ENCODE measurements at regions not wholly inside any gene's neighbourhood (a gene's known extent, or its start where the extent isn't known, plus 50 kb on each side); places are given as distances from the start of the nearest gene placed in this dataset.

DNA sequence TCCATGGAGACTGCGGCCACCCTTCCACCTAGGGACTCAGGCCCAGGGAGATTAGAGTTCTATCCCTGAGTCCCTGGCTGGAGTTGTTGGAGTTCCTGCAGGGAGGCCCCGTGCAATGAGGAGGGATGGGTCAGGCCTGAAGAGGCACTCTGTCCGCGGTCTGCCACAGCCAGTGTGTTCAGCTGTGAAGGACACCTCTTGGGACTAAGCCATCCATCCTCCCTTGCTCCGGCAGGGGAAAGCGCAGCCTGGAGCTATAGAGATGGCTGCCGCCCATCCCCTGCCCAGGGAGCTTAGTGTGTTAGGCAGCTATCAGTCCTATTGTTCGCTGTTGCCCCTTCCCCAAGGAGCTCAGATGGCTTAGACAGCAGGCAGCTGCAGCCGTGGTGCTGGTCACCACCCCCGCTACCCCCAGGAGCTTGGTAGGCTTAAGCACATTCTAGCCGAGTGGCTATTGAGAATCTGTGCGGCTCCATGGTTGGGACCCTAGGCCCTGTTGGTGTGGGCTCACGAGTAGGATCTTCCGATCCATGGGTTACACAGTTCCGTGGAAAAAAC, 141.3 kb downstream of the CYB561 start:
- no peaks in the 10 kb centered on the region for H3K36me3 ChIP-seq (ENCODE audit: low read depth, low read length)
- no peaks in the 10 kb centered on the region for H3K79me2 ChIP-seq (ENCODE audit: low read length)

DNA sequence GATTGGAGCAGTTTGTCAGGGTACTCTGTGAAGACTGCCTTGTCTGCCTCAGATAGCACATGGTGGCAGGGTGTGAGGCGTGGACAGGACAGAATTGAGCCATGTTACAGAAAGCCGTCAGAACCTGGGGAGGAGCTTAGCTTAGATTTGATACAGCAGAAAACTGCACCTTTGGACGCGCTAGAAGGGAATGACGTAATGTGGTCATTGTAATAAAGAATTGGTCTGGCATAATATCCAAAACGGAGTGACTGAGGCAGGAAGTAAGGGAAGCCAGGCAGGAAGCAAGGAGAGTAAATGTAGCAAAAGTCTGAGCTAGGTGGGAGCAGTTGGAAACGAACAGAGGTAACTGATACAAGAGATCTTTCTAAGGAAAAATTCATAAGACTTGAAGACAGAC, 140.2 kb downstream of the CYB561 start:
- no peak overlapping the region for H3K9ac ChIP-seq (ENCODE audit: low read length)
- TF ChIP-seq EZH2phosphoT487 (IDR thresholded peaks at IDR 0.05; ENCODE audit: borderline replicate concordance, low read length) (no peak), CTCF (conservative IDR thresholded peaks at IDR 0.05; ENCODE audit: low read depth, low read length) (no peak), EZH2 (IDR thresholded peaks at IDR 0.05; ENCODE audit: low read length, unreplicated experiment) (no peak)
- no peak for DNase-seq
- no peaks in the 10 kb centered on the region for H3K27me3 ChIP-seq (ENCODE audit: low read length)
- no peak for ATAC-seq
- intact Hi-C loops (cut with micrococcal nuclease) = no loop called here
- no peaks in the 10 kb centered on the region for H3K79me2 ChIP-seq (ENCODE audit: low read length)
- no peak overlapping the region for H3K4me3 ChIP-seq (ENCODE audit: low read length)
- no peaks in the 10 kb centered on the region for H3K9me2 ChIP-seq (replicated peaks; ENCODE audit: low read length)
- H3K4me1 ChIP-seq (ENCODE audit: insufficient read depth, low read length) = peaks cover 9% of the 10 kb centered on the region
- no TSS peak for BruUV-seq (replicated peaks)
- H3K27ac ChIP-seq (ENCODE audit: low read length) = no peak overlapping the region
- ChIA-PET CTCF (no interaction called here), POLR2A (ENCODE audit: unreplicated experiment) (no interaction called here)
- H3K9me3 ChIP-seq (ENCODE audit: low read length) = no peaks in the 10 kb centered on the region
- no peak overlapping the region for H3K4me2 ChIP-seq (ENCODE audit: low read length)
- no peaks in the 10 kb centered on the region for H4K20me1 ChIP-seq (ENCODE audit: low read length)
- no peaks in the 10 kb centered on the region for H3F3A ChIP-seq (ENCODE audit: low read length, unreplicated experiment)
- H3K36me3 ChIP-seq (ENCODE audit: low read depth, low read length) = no peaks in the 10 kb centered on the region
- H2AFZ ChIP-seq (ENCODE audit: low read length) = no peak overlapping the region

More for the DNA sequence above, 141.3 kb downstream of the CYB561 start:
- H3K4me1 ChIP-seq (ENCODE audit: insufficient read depth, low read length) = peaks cover 9% of the 10 kb centered on the region
- H3K4me2 ChIP-seq (ENCODE audit: low read length) = no peak overlapping the region
- no peaks in the 10 kb centered on the region for H4K20me1 ChIP-seq (ENCODE audit: low read length)
- H3K9me3 ChIP-seq (ENCODE audit: low read length) = no peaks in the 10 kb centered on the region
- H3K4me3 ChIP-seq (ENCODE audit: low read length) = no peak overlapping the region
- intact Hi-C loops (cut with micrococcal nuclease) = no loop called here
- CTCF ChIA-PET = no interaction called here
- no peak for TF ChIP-seq EZH2 (IDR thresholded peaks at IDR 0.05; ENCODE audit: low read length, unreplicated experiment)
- no peak for TF ChIP-seq EZH2phosphoT487 (IDR thresholded peaks at IDR 0.05; ENCODE audit: borderline replicate concordance, low read length)
- no peak for TF ChIP-seq CTCF (conservative IDR thresholded peaks at IDR 0.05; ENCODE audit: low read depth, low read length)
- ATAC-seq = no peak
- BruUV-seq (replicated peaks) = no TSS peak
- no peaks in the 10 kb centered on the region for H3K27me3 ChIP-seq (ENCODE audit: low read length)
- H3K27ac ChIP-seq (ENCODE audit: low read length) = no peak overlapping the region
- no peak overlapping the region for H3K9ac ChIP-seq (ENCODE audit: low read length)
- H3K9me2 ChIP-seq (replicated peaks; ENCODE audit: low read length) = no peaks in the 10 kb centered on the region
- POLR2A ChIA-PET (ENCODE audit: unreplicated experiment) = no interaction called here
- DNase-seq = no peak
- H3F3A ChIP-seq (ENCODE audit: low read length, unreplicated experiment) = no peaks in the 10 kb centered on the region
- H2AFZ ChIP-seq (ENCODE audit: low read length) = no peak overlapping the region

DNA sequence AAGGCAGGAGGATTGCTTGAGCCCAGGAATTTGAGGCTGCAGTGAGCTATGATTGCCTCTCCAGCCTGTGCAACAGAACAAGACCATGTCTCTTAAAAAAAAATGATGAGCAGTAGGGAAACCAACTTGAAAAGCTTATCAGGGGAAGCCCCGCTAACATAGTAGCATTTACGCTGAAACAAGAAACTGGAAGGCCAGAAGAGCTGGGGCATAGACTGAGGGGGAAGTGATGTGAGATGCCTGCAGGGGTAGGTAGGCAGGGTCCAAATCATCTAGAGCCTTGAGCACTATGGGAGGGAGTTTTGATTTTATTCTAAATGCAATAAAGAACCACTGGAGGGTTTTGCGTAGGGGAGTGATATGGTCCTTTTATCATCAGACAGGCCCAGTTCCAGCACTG, 139.3 kb downstream of the CYB561 start:
- peaks cover 9% of the 10 kb centered on the region for H3K4me1 ChIP-seq (ENCODE audit: insufficient read depth, low read length)
- H3K9ac ChIP-seq (ENCODE audit: low read length) = no peak overlapping the region
- no peaks in the 10 kb centered on the region for H3K36me3 ChIP-seq (ENCODE audit: low read depth, low read length)
- TF ChIP-seq EZH2 (IDR thresholded peaks at IDR 0.05; ENCODE audit: low read length, unreplicated experiment) (no peak), CTCF (conservative IDR thresholded peaks at IDR 0.05; ENCODE audit: low read depth, low read length) (no peak), EZH2phosphoT487 (IDR thresholded peaks at IDR 0.05; ENCODE audit: borderline replicate concordance, low read length) (no peak)
- intact Hi-C loops (cut with micrococcal nuclease) = no loop called here
- H4K20me1 ChIP-seq (ENCODE audit: low read length) = no peaks in the 10 kb centered on the region
- no peaks in the 10 kb centered on the region for H3K79me2 ChIP-seq (ENCODE audit: low read length)
- no peak overlapping the region for H3K27ac ChIP-seq (ENCODE audit: low read length)
- ChIA-PET CTCF (no interaction called here), POLR2A (ENCODE audit: unreplicated experiment) (no interaction called here)
- no TSS peak for BruUV-seq (replicated peaks)
- DNase-seq (no peak), ATAC-seq (no peak)
- no peak overlapping the region for H3K4me2 ChIP-seq (ENCODE audit: low read length)
- no peaks in the 10 kb centered on the region for H3K27me3 ChIP-seq (ENCODE audit: low read length)
- H3K9me3 ChIP-seq (ENCODE audit: low read length) = no peaks in the 10 kb centered on the region
- no peaks in the 10 kb centered on the region for H3F3A ChIP-seq (ENCODE audit: low read length, unreplicated experiment)
- H3K4me3 ChIP-seq (ENCODE audit: low read length) = no peak overlapping the region
- no peaks in the 10 kb centered on the region for H3K9me2 ChIP-seq (replicated peaks; ENCODE audit: low read length)
- H2AFZ ChIP-seq (ENCODE audit: low read length) = no peak overlapping the region

Measured in PC-3 (cell line).